LNCaP clone FGC (cell line): ENCODE measurements at regions not wholly inside any gene's neighbourhood (a gene's known extent, or its start where the extent isn't known, plus 50 kb on each side); places are given as distances from the start of the nearest gene placed in this dataset.

Experiments used
- DNase-seq: peaks from one replicate; pipeline ENCODE4 v3.0.0-alpha.2; 2011; ENCODE audit warnings: low read depth
- H3K4me3 ChIP-seq: 2 replicates; pipeline ENCODE4 v1.5.1; 2011; ENCODE audit warnings: mild to moderate bottlenecking, low read depth, low read length, control low read depth
- CTCF ChIP-seq: IDR thresholded peaks from 2 replicates; pipeline ENCODE4 v1.5.1; 2012; ENCODE audit warnings: mild to moderate bottlenecking; ENCODE audit not compliant: control insufficient read depth, insufficient read depth; ENCODE audit errors: extremely low read depth

- DNase-seq = no peak
- no peak overlapping the region for H3K4me3 ChIP-seq
- no peak for TF ChIP-seq CTCF
Measured at GRCh38 chr12:125882141-125882540, 816.9 kb downstream of the AACS start.

GRCh38 chr12:125888921-125889320 lies 823.7 kb downstream of the AACS start:
- no peak for TF ChIP-seq CTCF
- no peak for DNase-seq
- H3K4me3 ChIP-seq = no peak overlapping the region

- no peak overlapping the region for H3K4me3 ChIP-seq
- TF ChIP-seq CTCF = no peak
- DNase-seq = no peak
Measured at GRCh38 chr12:125889742-125890141, 824.5 kb downstream of the AACS start.

- no peak for DNase-seq
- H3K4me3 ChIP-seq = no peak overlapping the region
- no peak for TF ChIP-seq CTCF
Measured at GRCh38 chr12:125890366-125890905, 825.2 kb downstream of the AACS start.

GRCh38 chr12:125890971-125891370 lies 825.7 kb downstream of the AACS start:
- H3K4me3 ChIP-seq = no peak overlapping the region
- DNase-seq = no peak
- no peak for TF ChIP-seq CTCF

GRCh38 chr12:125892276-125892675 lies 827.0 kb downstream of the AACS start:
- DNase-seq = no peak
- TF ChIP-seq CTCF = no peak
- H3K4me3 ChIP-seq = no peak overlapping the region

- no peak for TF ChIP-seq CTCF
- no peak overlapping the region for H3K4me3 ChIP-seq
- no peak for DNase-seq
Measured at GRCh38 chr12:125902991-125903390, 837.8 kb downstream of the AACS start.
